Stomach (tissue), 4 donors: ENCODE measurements at regions not wholly inside any gene's neighbourhood (a gene's known extent, or its start where the extent isn't known, plus 50 kb on each side); places are given as distances from the start of the nearest gene placed in this dataset.

ENCODE experiments used
- CTCF ChIP-seq, 7 experiments: fragments of 450-650 bp in 4 of 7; fragments of 200-600 bp in 3 of 7; sonication (generic) in 3 of 7; IDR thresholded peaks; one replicate each; pipeline ENCODE4 v1.5.1; 2016 to 2019; ENCODE audit warnings: antibody characterized with exemption in 7 of 7, control low read depth in 2 of 7, mild to moderate bottlenecking in 1 of 7
- EP300 ChIP-seq: sonication (generic); formaldehyde crosslinking; IDR thresholded peaks from one replicate; pipeline ENCODE4 v1.6.1; 2017; ENCODE audit warnings: antibody characterized with exemption
- POLR2A ChIP-seq, 4 donors: fragments of 450-650 bp; IDR thresholded peaks; one replicate each; pipeline ENCODE4 v1.6.1; 2016; ENCODE audit warnings: antibody characterized with exemption in 4 of 4, control low read depth in 2 of 4, mild to moderate bottlenecking in 1 of 4, moderate library complexity in 1 of 4

- TF ChIP-seq CTCF (IDR thresholded peaks at IDR 0.05) (no peak), POLR2A (IDR thresholded peaks at IDR 0.05) (no peak), EP300 (no peak)
Measured at GRCh38 chr9:7408845-7409244, 390.7 kb downstream of the DMAC1 start.
